Esophagus squamous epithelium (tissue), 5 donors: ENCODE measurements at regions not wholly inside any gene's neighbourhood (a gene's known extent, or its start where the extent isn't known, plus 50 kb on each side); places are given as distances from the start of the nearest gene placed in this dataset.

ENCODE experiments used
- DNase-seq: peaks from one replicate; lab custom pipeline; 2025; lab: John Stamatoyannopoulos, UW
- H3K27ac ChIP-seq, 4 donors: fragments of 200-600 bp; sonication (generic); one replicate each; pipeline ENCODE4 v1.5.1; 2016 to 2019; ENCODE audit warnings: mild to moderate bottlenecking in 1 of 4
- H3K27me3 ChIP-seq, 4 donors: fragments of 200-600 bp; sonication (generic); 1 replicate in 3 of 4; 2 replicates in 1 of 4; pipeline versions ENCODE4 v1.5.1 to v1.6.0; 2017 to 2021; ENCODE audit warnings: antibody characterized with exemption in 1 of 4
- H3K36me3 ChIP-seq, 3 donors: fragments of 200-600 bp; sonication (generic); one replicate each; pipeline ENCODE4 v1.5.1; 2016 to 2019
- H3K4me1 ChIP-seq, 3 donors: fragments of 200-600 bp; sonication (generic); one replicate each; pipeline ENCODE4 v1.5.1; 2017 to 2019
- H3K4me3 ChIP-seq, 4 donors: fragments of 200-600 bp; sonication (generic); 1 replicate in 3 of 4; 2 replicates in 1 of 4; pipeline ENCODE4 v1.5.1; 2016 to 2019; ENCODE audit warnings: mild to moderate bottlenecking in 2 of 4, moderate library complexity in 1 of 4
- H3K9me3 ChIP-seq, 3 donors: fragments of 200-600 bp; sonication (generic); one replicate each; pipeline ENCODE4 v1.5.1; 2016 to 2019
- POLR2A ChIP-seq, 4 donors: fragments of 450-650 bp; IDR thresholded peaks; one replicate each; pipeline ENCODE4 v1.6.1; 2017; ENCODE audit warnings: antibody characterized with exemption in 4 of 4, mild to moderate bottlenecking in 4 of 4, moderate library complexity in 3 of 4
- WGBS, 2 donors: methylation state at CpG; one replicate each; pipeline ENCODE4 v1.1.5; 2018; 5-methylcytosine and 5-hydroxymethylcytosine counted together
- intact Hi-C: fragments of 100-400 bp; cut with DNase I; formaldehyde crosslinking; loops from one replicate; pipeline ENCODE4 v1.15.0; 2022
- TF ChIP-seq, protein P1 (sequence below), 6 experiments: fragments of 450-650 bp in 4 of 6; fragments of 200-600 bp in 2 of 6; sonication (generic) in 2 of 6; IDR thresholded peaks; one replicate each; pipeline ENCODE4 v1.5.1; 2016 to 2019; ENCODE audit warnings: antibody characterized with exemption in 6 of 6, mild to moderate bottlenecking in 4 of 6, moderate library complexity in 4 of 6
- donor health status: DM: yes; HTN: yes; CAD: no.

DNA sequence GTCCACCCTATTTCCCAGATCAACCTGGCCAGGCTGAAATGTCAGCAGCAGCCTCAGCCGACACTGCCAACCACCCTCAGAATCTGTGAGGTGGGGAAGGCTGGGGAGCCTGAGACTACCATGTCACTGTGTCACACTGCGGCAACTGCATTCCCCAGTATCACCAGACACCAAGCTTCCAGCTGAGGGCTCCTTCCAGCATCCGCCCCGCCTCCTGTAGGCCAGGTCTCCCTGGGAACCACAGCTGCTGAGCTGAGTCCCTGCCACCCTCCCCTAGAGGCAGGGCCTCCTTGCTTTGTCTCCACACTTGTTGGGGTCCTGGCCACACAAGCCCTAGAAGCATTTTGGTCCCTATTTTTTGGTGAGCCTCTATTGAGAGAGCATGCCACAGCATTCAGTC lies 115.7 kb downstream of the UNC5CL start:
- DNase-seq, result no peak
- WGBS, 2 donors, result no CpG with 5 or more reads among the region's 4 CpGs

DNA sequence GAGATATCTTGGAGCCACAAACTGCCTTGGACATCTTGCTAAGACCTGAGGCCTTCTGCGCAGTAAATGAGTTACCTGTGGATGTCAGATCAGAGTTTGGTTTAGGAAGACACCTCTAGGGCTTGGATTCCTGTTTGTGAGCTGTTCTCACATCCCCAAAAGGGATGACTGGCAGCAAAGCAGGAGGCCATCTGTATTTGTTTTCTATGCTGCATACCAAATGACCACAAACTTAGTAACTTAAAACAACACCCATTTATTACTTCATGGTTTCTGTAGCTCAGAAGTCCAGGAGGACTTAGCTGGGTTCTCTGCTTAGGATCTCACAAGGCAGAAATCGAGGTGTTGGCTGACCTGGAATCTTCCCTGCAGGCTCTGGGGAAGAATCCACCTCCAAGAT lies 116.7 kb downstream of the UNC5CL start:
- H3K4me1 ChIP-seq, result no peaks in the 10 kb centered on the region
- H3K4me3 ChIP-seq, result no peak overlapping the region
- no peak overlapping the region for H3K27ac ChIP-seq
- TF ChIP-seq POLR2A (IDR thresholded peaks at IDR 0.05), result no peak
- TF ChIP-seq, protein P1, sequence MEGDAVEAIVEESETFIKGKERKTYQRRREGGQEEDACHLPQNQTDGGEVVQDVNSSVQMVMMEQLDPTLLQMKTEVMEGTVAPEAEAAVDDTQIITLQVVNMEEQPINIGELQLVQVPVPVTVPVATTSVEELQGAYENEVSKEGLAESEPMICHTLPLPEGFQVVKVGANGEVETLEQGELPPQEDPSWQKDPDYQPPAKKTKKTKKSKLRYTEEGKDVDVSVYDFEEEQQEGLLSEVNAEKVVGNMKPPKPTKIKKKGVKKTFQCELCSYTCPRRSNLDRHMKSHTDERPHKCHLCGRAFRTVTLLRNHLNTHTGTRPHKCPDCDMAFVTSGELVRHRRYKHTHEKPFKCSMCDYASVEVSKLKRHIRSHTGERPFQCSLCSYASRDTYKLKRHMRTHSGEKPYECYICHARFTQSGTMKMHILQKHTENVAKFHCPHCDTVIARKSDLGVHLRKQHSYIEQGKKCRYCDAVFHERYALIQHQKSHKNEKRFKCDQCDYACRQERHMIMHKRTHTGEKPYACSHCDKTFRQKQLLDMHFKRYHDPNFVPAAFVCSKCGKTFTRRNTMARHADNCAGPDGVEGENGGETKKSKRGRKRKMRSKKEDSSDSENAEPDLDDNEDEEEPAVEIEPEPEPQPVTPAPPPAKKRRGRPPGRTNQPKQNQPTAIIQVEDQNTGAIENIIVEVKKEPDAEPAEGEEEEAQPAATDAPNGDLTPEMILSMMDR (IDR thresholded peaks at IDR 0.05), result no peak
- no peak for DNase-seq
- peaks cover 0 to 3% (median 0%) of the 10 kb centered on the region in 4 donors for H3K27me3 ChIP-seq
- WGBS, 2 donors, result 67 to 76% methylated on average over 1 to 2 of the region's 2 CpGs
- no peaks in the 10 kb centered on the region for H3K9me3 ChIP-seq
- intact Hi-C loops, result no loop called here
- H3K36me3 ChIP-seq, result no peaks in the 10 kb centered on the region

More for the DNA sequence above, 115.7 kb downstream of the UNC5CL start:
- H3K36me3 ChIP-seq, result no peaks in the 10 kb centered on the region
- H3K4me3 ChIP-seq, result no peak overlapping the region
- no peak for TF ChIP-seq POLR2A (IDR thresholded peaks at IDR 0.05)
- TF ChIP-seq, protein P1 (IDR thresholded peaks at IDR 0.05), result no peak
- H3K27ac ChIP-seq, result no peak overlapping the region
- intact Hi-C loops, result no loop called here
- H3K9me3 ChIP-seq, result no peaks in the 10 kb centered on the region
- no peaks in the 10 kb centered on the region for H3K4me1 ChIP-seq
- H3K27me3 ChIP-seq, result peaks cover 0 to 3% (median 0%) of the 10 kb centered on the region in 4 donors

DNA sequence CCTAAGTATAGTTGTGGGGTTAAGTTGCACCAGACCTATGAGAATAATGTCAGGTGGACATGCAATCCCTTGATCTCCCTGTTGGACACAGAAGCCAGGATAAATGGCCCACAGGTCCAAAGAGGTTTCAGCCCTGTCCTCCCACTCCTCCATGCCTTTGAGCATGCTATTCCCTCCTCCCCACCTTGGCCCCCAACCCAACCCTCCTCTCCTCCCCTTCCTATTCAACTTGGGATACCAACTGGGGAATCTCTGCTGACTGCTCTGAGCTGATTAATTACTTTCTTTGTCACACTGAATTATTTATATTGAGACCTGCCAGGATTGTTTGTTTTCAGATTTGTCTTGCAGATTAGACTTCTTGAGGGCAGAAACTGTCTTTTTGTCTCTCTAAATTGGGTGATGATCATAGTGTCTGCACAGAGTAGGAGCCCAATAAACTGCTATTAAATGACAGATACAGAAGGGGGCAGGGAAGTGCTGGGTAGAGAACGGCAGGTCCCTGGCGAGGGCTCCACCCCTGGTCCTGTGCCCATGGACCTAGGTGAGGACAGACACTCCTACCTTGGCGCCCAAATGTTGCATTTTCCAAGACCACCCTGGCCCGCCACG lies 120.9 kb downstream of the UNC5CL start:
- Histone ChIP-seq H3K27ac (no peak overlapping the region), H3K36me3 (no peaks in the 10 kb centered on the region), H3K27me3 (no peaks in the 10 kb centered on the region), H3K9me3 (no peaks in the 10 kb centered on the region), H3K4me1 (no peaks in the 10 kb centered on the region), H3K4me3 (no peak overlapping the region)
- TF ChIP-seq POLR2A (IDR thresholded peaks at IDR 0.05), result no peak
- TF ChIP-seq, protein P1 (IDR thresholded peaks at IDR 0.05), result no peak
- 81 to 85% methylated on average over 3 of the region's 5 CpGs for WGBS, 2 donors
- no peak for DNase-seq
- intact Hi-C loops, result no loop called here

DNA sequence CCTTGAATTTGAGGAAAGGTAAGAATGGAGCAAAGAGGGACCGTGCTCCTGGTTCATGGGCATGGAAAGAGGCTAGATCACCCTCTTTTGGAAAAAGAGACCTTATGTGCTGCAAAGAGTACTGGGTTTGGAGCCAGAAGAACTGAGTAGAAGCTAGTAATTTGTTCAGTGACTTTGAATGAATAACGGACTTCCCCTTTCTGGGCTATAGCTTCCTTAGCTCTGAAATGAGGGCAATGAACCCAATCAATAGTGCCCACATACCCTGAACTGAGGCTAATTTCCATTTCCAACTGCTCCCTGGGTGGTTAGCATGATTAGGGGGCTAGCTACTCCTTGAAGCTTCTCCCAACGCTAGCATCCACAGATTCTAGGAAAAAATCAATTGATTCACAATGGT lies 121.4 kb downstream of the UNC5CL start:
- Histone ChIP-seq H3K36me3 (no peaks in the 10 kb centered on the region), H3K27ac (no peak overlapping the region), H3K4me3 (no peak overlapping the region), H3K9me3 (no peaks in the 10 kb centered on the region), H3K4me1 (peaks cover 0 to 3% (median 0%) of the 10 kb centered on the region in 3 donors), H3K27me3 (no peaks in the 10 kb centered on the region)
- WGBS, 2 donors, result 78 to 92% methylated on average over 3 of the region's 3 CpGs
- TF ChIP-seq, protein P1 (IDR thresholded peaks at IDR 0.05), result no peak
- no peak for TF ChIP-seq POLR2A (IDR thresholded peaks at IDR 0.05)
- DNase-seq, result no peak
- intact Hi-C loops, result no loop called here

DNA sequence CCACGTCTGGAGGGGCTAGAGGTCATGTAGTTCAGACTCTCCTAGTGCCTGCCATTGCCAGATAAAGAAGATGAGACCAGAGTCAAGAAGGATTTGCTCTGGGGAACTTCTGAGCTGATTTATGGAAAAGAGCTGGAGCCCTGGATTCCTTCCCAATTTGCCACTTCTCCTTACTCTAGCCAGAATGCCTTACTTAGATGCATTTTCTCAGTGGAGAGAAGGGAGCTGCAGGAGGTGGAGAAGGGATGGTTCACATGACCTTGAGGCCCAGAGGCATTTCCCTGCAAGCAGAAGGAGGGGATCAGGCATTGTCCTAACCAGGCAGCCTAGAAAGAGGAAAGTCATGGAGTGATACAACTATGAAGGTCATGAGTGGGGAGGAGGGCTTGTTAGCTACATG lies 122.2 kb downstream of the UNC5CL start:
- no peak for DNase-seq
- intact Hi-C loops, result no loop called here
- no peak overlapping the region for H3K4me3 ChIP-seq
- 40 to 57% methylated on average over 1 of the region's 1 CpG for WGBS, 2 donors
- H3K36me3 ChIP-seq, result no peaks in the 10 kb centered on the region
- H3K27ac ChIP-seq, result no peak overlapping the region
- no peaks in the 10 kb centered on the region for H3K9me3 ChIP-seq
- no peaks in the 10 kb centered on the region for H3K27me3 ChIP-seq
- TF ChIP-seq, protein P1 (IDR thresholded peaks at IDR 0.05), result no peak
- no peak for TF ChIP-seq POLR2A (IDR thresholded peaks at IDR 0.05)
- peaks cover 2 to 11% (median 5%) of the 10 kb centered on the region in 3 donors for H3K4me1 ChIP-seq
